ENCODE measurements at regions not wholly inside any gene's neighbourhood (a gene's known extent, or its start where the extent isn't known, plus 50 kb on each side); places are given as distances from the start of the nearest gene placed in this dataset.

DNA sequence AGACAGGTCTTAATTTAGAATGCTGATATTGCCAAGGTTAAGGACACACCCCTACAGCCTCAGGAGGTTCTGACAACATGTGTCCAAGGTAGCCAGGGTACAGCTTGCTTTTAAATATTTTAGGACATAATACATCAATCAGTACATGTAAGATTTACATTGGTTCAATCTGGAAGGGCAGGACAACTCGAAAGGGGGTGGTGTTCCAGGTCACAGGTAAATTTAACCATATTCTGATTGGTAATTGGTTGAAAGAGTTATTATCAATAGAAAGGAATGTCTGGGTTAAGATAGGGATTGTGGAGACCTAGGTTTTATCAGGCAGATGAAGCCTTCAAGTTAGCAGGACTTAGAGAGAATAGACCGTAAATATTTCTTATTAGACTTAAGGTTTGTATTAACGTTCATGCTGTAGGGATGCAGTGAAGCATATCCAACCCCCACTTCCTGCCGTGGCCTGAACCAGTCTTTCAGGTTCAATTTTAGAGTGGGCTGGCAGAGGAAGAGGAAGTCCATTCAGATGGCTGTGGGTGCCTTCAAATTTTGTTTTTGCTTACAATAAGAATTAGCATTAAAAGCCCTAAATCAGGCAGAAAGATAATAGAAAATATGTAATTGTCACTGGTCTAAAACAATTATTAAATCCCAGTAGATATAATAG lies 136.5 kb upstream of the GALNTL6 start:
- dilution Hi-C loops (cut with MboI; ENCODE audit: extremely low pct_ligation_motif_present, low sequenced_read_pairs) (no loop called here), intact Hi-C loops (cut with micrococcal nuclease) (no loop called here)
- no peak overlapping the region for H3K27ac ChIP-seq (ENCODE audit: insufficient read depth, low read depth, low read length)
- H3K9me1 ChIP-seq (replicated peaks; ENCODE audit: control insufficient read depth, extremely low read depth, insufficient read depth, low read length), result no peaks in the 10 kb centered on the region
- no peaks in the 10 kb centered on the region for H3K27me3 ChIP-seq (ENCODE audit: control insufficient read depth in 2 of 2, insufficient read depth in 2 of 2, low read length in 2 of 2)
- no peak overlapping the region for H3K9ac ChIP-seq (replicated peaks; ENCODE audit: extremely low read depth, insufficient read depth, low read length)
- ChIA-PET POLR2A (no interaction called here), CTCF (no interaction called here)
- DNase-seq (ENCODE audit: low read depth, low spot score) (no peak), FAIRE-seq (no peak)
- H3K4me2 ChIP-seq (ENCODE audit: insufficient read depth, low read length), result no peak overlapping the region
- no peak overlapping the region for H2AFZ ChIP-seq (ENCODE audit: low read depth, low read length)
- no TSS peak for BruUV-seq (replicated peaks)
- H4K20me1 ChIP-seq (replicated peaks; ENCODE audit: control insufficient read depth, extremely low read depth, insufficient read depth, low read length), result no peaks in the 10 kb centered on the region
- no peak for TF ChIP-seq POLR2AphosphoS5 (IDR thresholded peaks at IDR 0.05; ENCODE audit: insufficient read depth, low read depth, low read length)
- TF ChIP-seq CTCF (IDR thresholded peaks at IDR 0.05; ENCODE audit: extremely low read depth in 1 of 2, insufficient read depth in 1 of 2, low read depth in 1 of 2, low read length in 2 of 2), result no peak
- TF ChIP-seq GATA2 (IDR thresholded peaks at IDR 0.05; ENCODE audit: insufficient read depth, insufficient read length, low read depth, low read length), result no peak
- TF ChIP-seq EZH2 (IDR thresholded peaks at IDR 0.05; ENCODE audit: borderline replicate concordance, low read depth, low read length, severe bottlenecking), result no peak
- no peak overlapping the region for H3K4me3 ChIP-seq (replicated peaks in 1 of 3; ENCODE audit: insufficient read depth in 1 of 3, low read depth in 1 of 3, low read length in 3 of 3)
- no peaks in the 10 kb centered on the region for H3K36me3 ChIP-seq (ENCODE audit: control insufficient read depth in 2 of 2, extremely low read depth in 1 of 2, insufficient read depth in 2 of 2, low read length in 2 of 2)
- H3K9me3 ChIP-seq (replicated peaks; ENCODE audit: control insufficient read depth, insufficient read depth, low read length), result peaks cover 3% of the 10 kb centered on the region
- H3K4me1 ChIP-seq (ENCODE audit: control insufficient read depth, extremely low read depth, insufficient read depth, low read length), result no peaks in the 10 kb centered on the region
- H3K79me2 ChIP-seq (ENCODE audit: control insufficient read depth, insufficient read depth, low read length), result no peaks in the 10 kb centered on the region

GRCh38 chr4:171674781-171675180 lies 138.4 kb upstream of the GALNTL6 start:
- Histone ChIP-seq H4K20me1 (replicated peaks; ENCODE audit: control insufficient read depth, extremely low read depth, insufficient read depth, low read length) (no peaks in the 10 kb centered on the region), H3K36me3 (ENCODE audit: control insufficient read depth in 2 of 2, extremely low read depth in 1 of 2, insufficient read depth in 2 of 2, low read length in 2 of 2) (no peaks in the 10 kb centered on the region), H3K27me3 (ENCODE audit: control insufficient read depth in 2 of 2, insufficient read depth in 2 of 2, low read length in 2 of 2) (no peaks in the 10 kb centered on the region), H3K79me2 (ENCODE audit: control insufficient read depth, insufficient read depth, low read length) (no peaks in the 10 kb centered on the region), H3K9me1 (replicated peaks; ENCODE audit: control insufficient read depth, extremely low read depth, insufficient read depth, low read length) (no peaks in the 10 kb centered on the region), H3K27ac (ENCODE audit: insufficient read depth, low read depth, low read length) (no peak overlapping the region), H3K4me1 (ENCODE audit: control insufficient read depth, extremely low read depth, insufficient read depth, low read length) (no peaks in the 10 kb centered on the region), H2AFZ (ENCODE audit: low read depth, low read length) (no peak overlapping the region), H3K4me2 (ENCODE audit: insufficient read depth, low read length) (no peak overlapping the region), H3K4me3 (replicated peaks in 1 of 3; ENCODE audit: insufficient read depth in 1 of 3, low read depth in 1 of 3, low read length in 3 of 3) (no peak overlapping the region), H3K9me3 (replicated peaks; ENCODE audit: control insufficient read depth, insufficient read depth, low read length) (peaks cover 7% of the 10 kb centered on the region), H3K9ac (replicated peaks; ENCODE audit: extremely low read depth, insufficient read depth, low read length) (no peak overlapping the region)
- no TSS peak for BruUV-seq (replicated peaks)
- CTCF ChIA-PET, result no interaction called here
- no peak for FAIRE-seq
- TF ChIP-seq MAX (IDR thresholded peaks at IDR 0.05; ENCODE audit: insufficient read depth, insufficient read length) (no peak), EZH2 (IDR thresholded peaks at IDR 0.05; ENCODE audit: borderline replicate concordance, low read depth, low read length, severe bottlenecking) (no peak), POLR2A (IDR thresholded peaks at IDR 0.05; ENCODE audit: low read depth, low read length) (no peak), POLR2AphosphoS5 (IDR thresholded peaks at IDR 0.05; ENCODE audit: insufficient read depth, low read depth, low read length) (no peak)
- POLR2A ChIA-PET, result no interaction called here
- intact Hi-C loops (cut with micrococcal nuclease), result no loop called here
- dilution Hi-C loops (cut with MboI; ENCODE audit: extremely low pct_ligation_motif_present, low sequenced_read_pairs), result no loop called here
- no peak for DNase-seq (ENCODE audit: low read depth, low spot score)
